ENCODE measurements at regions not wholly inside any gene's neighbourhood (a gene's known extent, or its start where the extent isn't known, plus 50 kb on each side); places are given as distances from the start of the nearest gene placed in this dataset.

DNA sequence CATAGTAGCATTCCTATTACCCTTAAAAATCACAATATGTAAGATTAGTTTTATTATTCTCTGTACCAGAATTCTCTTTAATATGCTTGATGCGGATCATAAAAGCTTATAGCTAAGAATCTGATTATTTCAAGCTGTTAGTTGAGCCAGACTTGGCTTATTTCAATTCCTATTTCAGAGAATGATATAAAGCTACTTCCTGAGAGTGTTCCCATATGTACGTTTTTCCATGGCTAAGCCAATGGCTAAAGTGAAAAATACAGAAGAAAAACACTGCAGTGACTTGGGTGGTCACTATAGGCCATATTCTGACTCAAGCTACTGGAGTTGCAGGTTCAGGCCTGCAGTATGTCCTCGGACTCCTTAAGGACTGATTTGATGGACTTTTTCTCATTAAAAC, 97.9 kb upstream of the EEF1E1 start:
- DNase-seq (ENCODE audit: low read depth in 2 of 2), result no peak
- no peak overlapping the region for H3K27ac ChIP-seq (ENCODE audit: insufficient read depth, low read length)
- no peaks in the 10 kb centered on the region for H3K36me3 ChIP-seq (ENCODE audit: control insufficient read depth, insufficient read depth, low read length)
- no peaks in the 10 kb centered on the region for H3K4me1 ChIP-seq (ENCODE audit: control insufficient read depth, extremely low read depth, insufficient read depth, low read length)
- no peak overlapping the region for H2AFZ ChIP-seq (ENCODE audit: low read length)
- no peak overlapping the region for H3K9ac ChIP-seq (ENCODE audit: insufficient read depth, low read length)
- H3K9me3 ChIP-seq (ENCODE audit: control insufficient read depth, insufficient read depth, low read depth, low read length), result no peaks in the 10 kb centered on the region
- H3K4me2 ChIP-seq (ENCODE audit: extremely low read depth, insufficient read depth, low read length), result no peak overlapping the region
- H3K27me3 ChIP-seq (ENCODE audit: control insufficient read depth, insufficient read depth, low read length), result no peaks in the 10 kb centered on the region
- TF ChIP-seq, protein P1, sequence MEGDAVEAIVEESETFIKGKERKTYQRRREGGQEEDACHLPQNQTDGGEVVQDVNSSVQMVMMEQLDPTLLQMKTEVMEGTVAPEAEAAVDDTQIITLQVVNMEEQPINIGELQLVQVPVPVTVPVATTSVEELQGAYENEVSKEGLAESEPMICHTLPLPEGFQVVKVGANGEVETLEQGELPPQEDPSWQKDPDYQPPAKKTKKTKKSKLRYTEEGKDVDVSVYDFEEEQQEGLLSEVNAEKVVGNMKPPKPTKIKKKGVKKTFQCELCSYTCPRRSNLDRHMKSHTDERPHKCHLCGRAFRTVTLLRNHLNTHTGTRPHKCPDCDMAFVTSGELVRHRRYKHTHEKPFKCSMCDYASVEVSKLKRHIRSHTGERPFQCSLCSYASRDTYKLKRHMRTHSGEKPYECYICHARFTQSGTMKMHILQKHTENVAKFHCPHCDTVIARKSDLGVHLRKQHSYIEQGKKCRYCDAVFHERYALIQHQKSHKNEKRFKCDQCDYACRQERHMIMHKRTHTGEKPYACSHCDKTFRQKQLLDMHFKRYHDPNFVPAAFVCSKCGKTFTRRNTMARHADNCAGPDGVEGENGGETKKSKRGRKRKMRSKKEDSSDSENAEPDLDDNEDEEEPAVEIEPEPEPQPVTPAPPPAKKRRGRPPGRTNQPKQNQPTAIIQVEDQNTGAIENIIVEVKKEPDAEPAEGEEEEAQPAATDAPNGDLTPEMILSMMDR (conservative IDR thresholded peaks at IDR 0.05 in 1 of 2, IDR thresholded peaks at IDR 0.05 in 1 of 2; ENCODE audit: low read depth in 1 of 2, low read length in 2 of 2), result no peak
- TF ChIP-seq EZH2 (IDR thresholded peaks at IDR 0.05; ENCODE audit: low read length, missing control alignments), result no peak
- H3K4me3 ChIP-seq (replicated peaks in 1 of 4; ENCODE audit: control extremely low read depth in 1 of 4, insufficient read depth in 1 of 4, low read depth in 3 of 4, low read length in 4 of 4), result no peak overlapping the region
- no peaks in the 10 kb centered on the region for H3K79me2 ChIP-seq (ENCODE audit: control insufficient read depth, insufficient read depth, low read length)
- no peaks in the 10 kb centered on the region for H4K20me1 ChIP-seq (ENCODE audit: control insufficient read depth, extremely low read depth, insufficient read depth, low read length)

DNA sequence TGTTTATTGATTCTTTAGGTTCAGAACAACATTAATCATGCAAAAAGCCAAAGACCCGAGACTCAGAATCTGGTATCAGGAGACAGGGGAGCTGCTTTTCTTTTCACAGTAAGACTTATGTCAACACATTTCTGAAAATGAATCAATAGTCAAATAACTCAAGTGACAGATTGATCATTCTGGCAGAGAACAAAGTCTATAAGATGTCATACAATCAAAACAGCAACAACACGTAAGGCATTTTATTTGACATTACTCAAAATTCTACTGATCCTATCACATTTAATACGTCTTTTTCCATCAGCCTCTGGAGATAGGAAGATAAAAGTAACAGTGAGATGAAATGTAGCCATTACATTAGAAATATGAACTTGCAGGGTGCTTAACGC, 93.4 kb upstream of the EEF1E1 start:
- no peaks in the 10 kb centered on the region for H3K36me3 ChIP-seq (ENCODE audit: control insufficient read depth, insufficient read depth, low read length)
- no peaks in the 10 kb centered on the region for H3K27me3 ChIP-seq (ENCODE audit: control insufficient read depth, insufficient read depth, low read length)
- H2AFZ ChIP-seq (ENCODE audit: low read length), result no peak overlapping the region
- no peaks in the 10 kb centered on the region for H3K4me1 ChIP-seq (ENCODE audit: control insufficient read depth, extremely low read depth, insufficient read depth, low read length)
- H3K79me2 ChIP-seq (ENCODE audit: control insufficient read depth, insufficient read depth, low read length), result no peaks in the 10 kb centered on the region
- TF ChIP-seq, protein P1 (conservative IDR thresholded peaks at IDR 0.05 in 1 of 2, IDR thresholded peaks at IDR 0.05 in 1 of 2; ENCODE audit: low read depth in 1 of 2, low read length in 2 of 2), result no peak
- no peak for TF ChIP-seq EZH2 (IDR thresholded peaks at IDR 0.05; ENCODE audit: low read length, missing control alignments)
- no peak overlapping the region for H3K4me3 ChIP-seq (replicated peaks in 1 of 4; ENCODE audit: control extremely low read depth in 1 of 4, insufficient read depth in 1 of 4, low read depth in 3 of 4, low read length in 4 of 4)
- no peak overlapping the region for H3K9ac ChIP-seq (ENCODE audit: insufficient read depth, low read length)
- H3K9me3 ChIP-seq (ENCODE audit: control insufficient read depth, insufficient read depth, low read depth, low read length), result no peaks in the 10 kb centered on the region
- H3K27ac ChIP-seq (ENCODE audit: insufficient read depth, low read length), result no peak overlapping the region
- H3K4me2 ChIP-seq (ENCODE audit: extremely low read depth, insufficient read depth, low read length), result no peak overlapping the region
- no peaks in the 10 kb centered on the region for H4K20me1 ChIP-seq (ENCODE audit: control insufficient read depth, extremely low read depth, insufficient read depth, low read length)
- no peak for DNase-seq (ENCODE audit: low read depth in 2 of 2)

GRCh38 chr6:8195040-8195713, 92.8 kb upstream of the EEF1E1 start:
- Histone ChIP-seq H2AFZ (ENCODE audit: low read length) (no peak overlapping the region), H3K9ac (ENCODE audit: insufficient read depth, low read length) (no peak overlapping the region), H3K4me2 (ENCODE audit: extremely low read depth, insufficient read depth, low read length) (no peak overlapping the region)

More at GRCh38 chr6:8195040-8195713, 92.8 kb upstream of the EEF1E1 start:
- TF ChIP-seq EZH2 (IDR thresholded peaks at IDR 0.05; ENCODE audit: low read length, missing control alignments), result no peak
- TF ChIP-seq, protein P1 (conservative IDR thresholded peaks at IDR 0.05 in 1 of 2, IDR thresholded peaks at IDR 0.05 in 1 of 2; ENCODE audit: low read depth in 1 of 2, low read length in 2 of 2), result no peak
- H4K20me1 ChIP-seq (ENCODE audit: control insufficient read depth, extremely low read depth, insufficient read depth, low read length), result no peaks in the 10 kb centered on the region
- H3K36me3 ChIP-seq (ENCODE audit: control insufficient read depth, insufficient read depth, low read length), result no peaks in the 10 kb centered on the region
- H3K79me2 ChIP-seq (ENCODE audit: control insufficient read depth, insufficient read depth, low read length), result no peaks in the 10 kb centered on the region
- DNase-seq (ENCODE audit: low read depth in 2 of 2), result no peak
- no peaks in the 10 kb centered on the region for H3K9me3 ChIP-seq (ENCODE audit: control insufficient read depth, insufficient read depth, low read depth, low read length)
- no peaks in the 10 kb centered on the region for H3K27me3 ChIP-seq (ENCODE audit: control insufficient read depth, insufficient read depth, low read length)
- H3K4me1 ChIP-seq (ENCODE audit: control insufficient read depth, extremely low read depth, insufficient read depth, low read length), result no peaks in the 10 kb centered on the region
- no peak overlapping the region for H3K27ac ChIP-seq (ENCODE audit: insufficient read depth, low read length)
- no peak overlapping the region for H3K4me3 ChIP-seq (replicated peaks in 1 of 4; ENCODE audit: control extremely low read depth in 1 of 4, insufficient read depth in 1 of 4, low read depth in 3 of 4, low read length in 4 of 4)
